BLaER1 (cell line): ENCODE measurements at regions not wholly inside any gene's neighbourhood (a gene's known extent, or its start where the extent isn't known, plus 50 kb on each side); places are given as distances from the start of the nearest gene placed in this dataset.

Source experiments
- H3K27ac ChIP-seq: shearing (Covaris generic); formaldehyde crosslinking; 2 replicates; pipeline ENCODE4 v1.8.1; 2022
- H3K27me3 ChIP-seq: shearing (Covaris generic); formaldehyde crosslinking; 2 replicates; pipeline ENCODE4 v1.8.1; 2022
- H3K36me3 ChIP-seq: shearing (Covaris generic); formaldehyde crosslinking; 2 replicates; pipeline ENCODE4 v1.8.1; 2022
- H3K4me1 ChIP-seq: shearing (Covaris generic); formaldehyde crosslinking; 2 replicates; pipeline ENCODE4 v1.8.1; 2022
- H3K4me2 ChIP-seq: shearing (Covaris generic); formaldehyde crosslinking; 2 replicates; pipeline ENCODE4 v1.8.1; 2022
- H3K4me3 ChIP-seq: shearing (Covaris generic); formaldehyde crosslinking; 2 replicates; pipeline ENCODE4 v1.8.1; 2022
- H3K9ac ChIP-seq: shearing (Covaris generic); formaldehyde crosslinking; 2 replicates; pipeline ENCODE4 v1.8.1; 2022
- H3K9me3 ChIP-seq: shearing (Covaris generic); formaldehyde crosslinking; 2 replicates; pipeline ENCODE4 v1.8.1; 2022
- H4K20me1 ChIP-seq: shearing (Covaris generic); formaldehyde crosslinking; 2 replicates; pipeline ENCODE4 v1.8.1; 2022
- Cebpa-rat ChIP-seq: shearing (Covaris generic); IDR thresholded peaks from 2 replicates; pipeline ENCODE4 v1.8.1; 2022

DNA sequence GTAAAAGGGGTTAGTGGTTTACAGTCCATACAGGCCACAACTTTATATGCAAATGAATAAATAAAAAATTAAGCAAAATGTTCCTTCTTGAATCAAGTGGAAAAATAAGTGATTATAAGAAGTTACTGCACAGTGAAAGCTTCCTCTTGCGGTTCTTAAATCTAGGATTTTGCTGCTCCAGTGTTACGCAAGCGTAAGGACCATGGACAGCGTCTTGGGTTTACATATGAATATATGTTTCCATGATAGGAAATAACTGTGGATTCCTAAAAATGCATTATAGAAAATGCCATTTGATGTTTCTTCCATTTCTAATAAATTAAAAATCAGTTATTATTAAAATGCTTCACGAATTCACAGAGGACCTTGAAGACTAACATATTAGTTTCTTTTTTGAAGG is 176.6 kb upstream of the POU3F2 start:
- Histone ChIP-seq H3K4me3 (no peak overlapping the region), H3K9me3 (no peaks in the 10 kb centered on the region)

DNA sequence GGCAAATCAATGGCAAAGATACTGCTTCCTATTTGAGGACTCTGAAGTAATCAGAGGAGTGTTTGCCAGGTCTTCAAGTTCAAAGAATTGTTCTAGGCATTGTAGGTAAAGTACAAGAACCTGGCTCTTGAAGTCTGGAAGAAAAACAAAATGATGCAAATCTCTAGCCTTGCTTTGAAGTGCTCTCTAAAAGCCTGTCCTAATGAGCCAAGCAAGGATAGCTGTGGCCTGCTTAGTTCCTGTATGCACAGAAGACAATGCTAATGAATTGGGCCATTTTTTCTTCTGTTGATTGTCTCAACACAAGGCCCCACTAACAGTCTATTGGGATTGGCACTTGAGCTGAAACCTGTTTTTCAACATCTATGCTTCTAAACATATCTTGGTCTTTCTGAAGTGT is 165.0 kb upstream of the POU3F2 start:
- no peak for TF ChIP-seq Cebpa-rat
- Histone ChIP-seq H3K9me3 (no peaks in the 10 kb centered on the region), H3K4me2 (no peak overlapping the region), H3K4me1 (no peaks in the 10 kb centered on the region), H3K27ac (no peak overlapping the region), H3K36me3 (no peaks in the 10 kb centered on the region), H3K4me3 (no peak overlapping the region), H4K20me1 (no peaks in the 10 kb centered on the region), H3K27me3 (no peaks in the 10 kb centered on the region), H3K9ac (no peak overlapping the region)

More for the DNA sequence above, 176.6 kb upstream of the POU3F2 start:
- no peak overlapping the region for H3K27ac ChIP-seq
- H3K36me3 ChIP-seq, result no peaks in the 10 kb centered on the region
- H3K9ac ChIP-seq, result no peak overlapping the region
- no peaks in the 10 kb centered on the region for H3K27me3 ChIP-seq
- H3K4me2 ChIP-seq, result no peak overlapping the region
- H3K4me1 ChIP-seq, result no peaks in the 10 kb centered on the region
- H4K20me1 ChIP-seq, result no peaks in the 10 kb centered on the region
- peak; percentile 83; the same call in 1 of the 2 replicates for TF ChIP-seq Cebpa-rat

DNA sequence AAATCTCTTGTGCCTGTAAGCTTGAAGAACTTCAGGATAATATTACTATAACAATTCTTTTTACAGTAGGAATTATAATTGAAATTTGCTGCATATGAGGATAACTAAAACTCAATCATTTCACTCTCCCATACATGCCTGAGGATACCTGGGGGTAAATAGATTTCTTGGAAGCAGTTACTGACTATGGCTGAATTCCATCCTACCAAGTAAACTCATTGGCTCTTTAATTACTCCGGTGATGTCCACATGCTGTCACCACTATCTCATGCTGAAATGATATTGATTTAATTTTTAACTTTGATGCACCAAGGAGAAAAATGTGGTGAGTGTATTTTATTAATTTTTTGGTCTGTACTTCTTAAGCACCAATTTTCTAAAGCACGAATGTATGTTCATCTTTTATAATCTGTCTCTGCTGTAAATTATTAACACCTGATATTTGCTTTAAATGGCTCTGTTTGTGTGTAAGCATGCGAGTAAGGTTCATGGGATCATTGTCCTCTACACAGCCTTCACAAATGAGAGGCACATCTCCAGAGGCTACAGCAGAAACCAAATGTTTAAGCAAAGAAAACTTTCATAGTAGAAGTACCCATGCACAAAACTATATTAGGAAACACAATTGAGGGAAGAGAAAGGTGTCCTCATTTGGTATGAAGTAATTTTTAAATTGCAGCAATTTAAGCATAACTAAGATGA is 164.2 kb upstream of the POU3F2 start:
- TF ChIP-seq Cebpa-rat, result no peak
- Histone ChIP-seq H3K27me3 (no peaks in the 10 kb centered on the region), H3K36me3 (no peaks in the 10 kb centered on the region), H3K27ac (no peak overlapping the region), H3K4me3 (no peak overlapping the region), H3K9me3 (no peaks in the 10 kb centered on the region), H4K20me1 (no peaks in the 10 kb centered on the region), H3K4me2 (no peak overlapping the region), H3K9ac (no peak overlapping the region), H3K4me1 (no peaks in the 10 kb centered on the region)

DNA sequence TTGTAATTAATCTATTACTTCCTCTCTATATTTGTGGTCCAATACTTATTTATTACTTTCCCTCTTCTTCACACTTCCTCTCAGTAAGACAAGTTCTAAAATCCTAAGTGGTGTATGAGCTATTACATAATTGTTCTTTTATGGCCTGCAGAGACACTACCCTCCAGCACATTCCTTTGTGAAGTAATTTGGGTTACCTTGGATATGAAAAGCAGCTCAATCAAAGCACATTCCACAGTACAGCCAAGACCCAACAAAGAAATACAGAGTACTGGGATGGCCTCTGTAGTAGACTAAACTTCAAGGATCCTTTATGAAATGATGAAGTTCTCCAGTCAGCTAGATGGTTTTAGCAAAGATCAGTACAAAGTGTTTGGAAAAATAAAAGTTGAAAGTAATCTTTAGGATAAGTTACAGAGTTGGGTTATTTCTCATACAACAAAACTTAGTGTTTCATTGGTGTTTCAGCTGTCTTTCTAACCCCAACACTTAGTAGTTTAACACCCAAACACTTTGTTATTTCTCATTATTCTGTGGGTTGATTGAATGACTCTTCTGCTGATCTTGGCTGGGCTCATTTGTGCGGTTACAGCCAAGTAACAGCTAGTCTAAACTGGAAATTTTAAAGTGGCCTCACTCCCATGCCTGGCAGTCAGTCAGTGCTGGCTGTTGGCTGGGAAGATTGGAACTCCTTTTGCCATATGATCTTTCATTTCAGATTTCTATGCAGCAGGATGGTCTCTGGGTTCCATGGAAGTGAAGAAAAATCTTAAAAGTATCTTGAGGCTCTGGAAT is 161.5 kb upstream of the POU3F2 start:
- Histone ChIP-seq H3K9me3 (no peaks in the 10 kb centered on the region), H3K4me1 (no peaks in the 10 kb centered on the region), H3K27me3 (no peaks in the 10 kb centered on the region), H3K4me2 (no peak overlapping the region), H3K36me3 (no peaks in the 10 kb centered on the region), H3K4me3 (no peak overlapping the region), H3K9ac (no peak overlapping the region), H4K20me1 (no peaks in the 10 kb centered on the region), H3K27ac (no peak overlapping the region)
- TF ChIP-seq Cebpa-rat, result no peak

DNA sequence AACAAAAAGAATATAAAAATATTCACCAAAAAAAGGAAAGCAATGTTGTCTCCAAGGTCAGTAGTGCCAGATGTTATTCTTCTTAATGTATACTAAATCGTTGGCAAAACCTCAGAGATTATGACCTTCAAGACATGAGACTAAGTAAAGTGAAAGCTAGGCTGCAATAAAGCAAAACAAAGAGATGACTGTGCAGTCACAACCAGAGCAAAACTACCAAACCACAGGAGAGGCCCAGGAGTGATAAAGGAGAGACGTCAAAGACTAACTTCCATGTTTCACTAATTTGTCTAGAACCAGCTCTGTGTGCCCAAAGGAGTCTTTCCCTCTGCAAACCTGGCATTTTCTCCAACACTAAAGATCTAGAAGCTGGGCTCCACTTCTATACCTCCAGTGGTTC is 155.9 kb upstream of the POU3F2 start:
- Histone ChIP-seq H3K9me3 (no peaks in the 10 kb centered on the region), H3K4me1 (no peaks in the 10 kb centered on the region), H3K4me3 (no peak overlapping the region), H3K4me2 (no peak overlapping the region), H3K27me3 (no peaks in the 10 kb centered on the region), H3K36me3 (no peaks in the 10 kb centered on the region), H3K27ac (no peak overlapping the region), H4K20me1 (no peaks in the 10 kb centered on the region), H3K9ac (no peak overlapping the region)
- TF ChIP-seq Cebpa-rat, result no peak

DNA sequence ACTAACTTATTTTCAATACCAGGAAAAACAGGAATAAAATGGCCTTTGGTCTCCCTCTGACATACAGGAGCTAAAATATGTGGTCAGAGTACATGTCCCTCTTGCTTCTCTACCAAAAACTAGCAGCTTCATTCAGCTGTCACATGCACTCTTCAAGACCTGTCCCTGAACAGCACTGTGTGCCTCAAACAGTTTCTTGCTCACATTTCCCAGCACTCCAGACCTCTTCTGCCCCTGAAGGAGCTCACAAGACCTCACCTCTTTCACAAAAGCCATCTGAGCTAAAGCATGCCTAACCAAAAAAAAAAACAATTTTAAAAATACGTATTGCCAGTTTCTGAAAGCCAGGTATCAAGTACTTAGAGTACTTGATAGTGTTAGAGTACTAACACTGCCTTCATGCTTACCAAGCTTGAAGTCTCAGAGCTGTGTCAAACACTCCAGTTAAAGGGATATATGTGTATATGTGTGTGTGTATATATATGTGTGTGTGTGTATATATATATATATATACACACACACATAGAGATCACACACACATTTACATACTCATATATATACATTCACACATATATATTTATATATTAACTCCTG is 148.3 kb upstream of the POU3F2 start:
- Histone ChIP-seq H3K27ac (no peak overlapping the region), H3K9ac (no peak overlapping the region)
- TF ChIP-seq Cebpa-rat, result no peak

DNA sequence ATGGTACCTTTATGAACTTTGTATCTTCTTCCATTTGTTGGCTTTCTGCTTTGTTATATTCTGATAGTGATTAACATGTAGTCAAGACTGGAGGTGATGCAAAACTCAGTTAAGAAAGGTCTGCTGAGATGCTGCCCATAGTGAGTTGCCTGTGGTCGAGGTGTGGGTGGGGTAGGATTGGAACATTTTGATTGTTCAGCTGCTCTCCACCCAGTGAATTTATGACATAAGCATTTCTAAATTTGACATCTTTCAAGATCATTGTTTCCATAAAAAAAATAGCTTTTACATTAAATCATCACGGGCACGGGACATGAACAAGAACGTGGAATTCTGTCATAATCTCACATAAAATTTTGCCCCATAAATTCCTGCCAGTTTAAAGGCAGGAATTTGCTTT is 146.6 kb upstream of the POU3F2 start:
- Histone ChIP-seq H3K4me3 (no peak overlapping the region), H3K27ac (no peak overlapping the region)

More for the DNA sequence above, 148.3 kb upstream of the POU3F2 start:
- H4K20me1 ChIP-seq, result no peaks in the 10 kb centered on the region
- H3K36me3 ChIP-seq, result no peaks in the 10 kb centered on the region
- H3K4me2 ChIP-seq, result no peak overlapping the region
- no peaks in the 10 kb centered on the region for H3K4me1 ChIP-seq
- no peaks in the 10 kb centered on the region for H3K27me3 ChIP-seq
- no peak overlapping the region for H3K4me3 ChIP-seq
- H3K9me3 ChIP-seq, result no peaks in the 10 kb centered on the region

DNA sequence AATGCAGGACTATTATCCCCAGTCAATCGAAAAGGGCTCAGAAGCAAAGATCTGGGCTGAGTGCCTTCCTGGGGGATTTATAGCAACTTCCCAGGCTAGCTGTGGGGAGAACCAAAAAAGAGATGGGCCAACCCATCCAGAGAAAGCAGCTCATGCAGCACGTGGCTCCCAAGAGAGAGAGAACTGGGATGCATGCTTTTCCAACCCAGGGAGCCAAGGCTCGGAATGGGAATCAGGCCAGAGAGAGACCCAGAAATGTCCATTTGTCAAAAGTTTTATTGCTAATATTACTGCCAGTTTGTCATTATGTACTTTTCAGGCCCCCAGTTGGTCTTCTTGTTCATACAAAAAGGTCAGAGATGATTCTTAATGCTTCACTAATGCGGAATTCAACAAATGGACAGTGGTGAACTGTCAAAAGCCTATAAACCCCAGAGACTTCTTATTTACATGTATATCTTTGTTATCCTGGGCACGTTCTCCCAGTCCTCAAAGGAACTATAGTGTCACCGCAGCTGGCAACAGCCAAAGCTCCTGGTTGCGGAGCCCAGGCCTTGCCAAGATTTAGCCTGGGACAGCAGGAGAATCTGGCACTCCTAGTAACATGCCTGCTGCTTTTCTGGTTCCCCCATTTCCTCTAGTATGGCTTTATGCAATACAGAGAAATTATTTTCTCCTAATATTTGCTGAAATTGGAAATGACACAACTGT is 139.1 kb upstream of the POU3F2 start:
- Histone ChIP-seq H3K9ac (no peak overlapping the region), H3K27ac (no peak overlapping the region), H4K20me1 (no peaks in the 10 kb centered on the region), H3K9me3 (no peaks in the 10 kb centered on the region), H3K4me3 (no peak overlapping the region), H3K4me2 (no peak overlapping the region), H3K36me3 (no peaks in the 10 kb centered on the region), H3K27me3 (no peaks in the 10 kb centered on the region), H3K4me1 (no peaks in the 10 kb centered on the region)
- no peak for TF ChIP-seq Cebpa-rat

More for the DNA sequence above, 146.6 kb upstream of the POU3F2 start:
- no peak overlapping the region for H3K9ac ChIP-seq
- TF ChIP-seq Cebpa-rat, result no peak
- no peaks in the 10 kb centered on the region for H3K27me3 ChIP-seq
- no peaks in the 10 kb centered on the region for H3K36me3 ChIP-seq
- H3K4me2 ChIP-seq, result no peak overlapping the region
- H4K20me1 ChIP-seq, result no peaks in the 10 kb centered on the region
- no peaks in the 10 kb centered on the region for H3K9me3 ChIP-seq
- H3K4me1 ChIP-seq, result no peaks in the 10 kb centered on the region

DNA sequence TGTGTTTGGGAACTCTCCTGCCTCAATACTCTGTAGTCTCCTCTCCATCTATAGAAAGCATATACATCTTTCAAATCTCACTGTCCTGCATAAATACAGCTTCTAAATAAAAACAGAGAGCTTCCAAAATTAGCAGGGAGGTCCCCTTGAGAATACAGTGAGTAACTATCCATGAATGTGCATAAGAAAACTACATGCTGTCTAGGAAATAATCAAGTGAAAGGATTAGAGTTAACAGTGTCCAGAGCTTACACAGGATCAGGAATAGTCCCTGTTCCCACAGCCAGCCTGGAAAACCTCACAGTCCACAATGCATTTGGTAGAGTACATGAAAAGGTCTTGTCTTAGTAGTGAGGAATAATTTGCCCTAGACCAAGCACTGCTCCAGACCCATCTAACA is 123.0 kb upstream of the POU3F2 start:
- Histone ChIP-seq H3K27me3 (no peaks in the 10 kb centered on the region), H3K36me3 (no peaks in the 10 kb centered on the region), H3K27ac (no peak overlapping the region), H3K9ac (no peak overlapping the region), H3K9me3 (no peaks in the 10 kb centered on the region), H3K4me2 (no peak overlapping the region), H3K4me1 (no peaks in the 10 kb centered on the region; the same call in 1 of the 2 replicates), H3K4me3 (no peak overlapping the region), H4K20me1 (no peaks in the 10 kb centered on the region)
- no peak for TF ChIP-seq Cebpa-rat
